HG02588 (cell line): ENCODE measurements at regions not wholly inside any gene's neighbourhood (a gene's known extent, or its start where the extent isn't known, plus 50 kb on each side); places are given as distances from the start of the nearest gene placed in this dataset.

Experiments used
- ATAC-seq: cut with Tn5 transposase; IDR thresholded peaks from one replicate; pipeline ENCODE4 v1.9.1; 2021; ENCODE audit warnings: mild to moderate bottlenecking, moderate library complexity; ENCODE audit not compliant: unreplicated experiment

GRCh38 chrX:113539599-113540356, 699.1 kb upstream of the AMOT start:
- ATAC-seq, result no peak

GRCh38 chrX:113529426-113530013, 688.9 kb upstream of the AMOT start:
- no peak for ATAC-seq

GRCh38 chrX:113522814-113523213, 682.2 kb upstream of the AMOT start:
- peak; percentile 100 for ATAC-seq

- ATAC-seq, result no peak
These were observed 674.3 kb upstream of the AMOT start for GRCh38 chrX:113514906-113515305.

GRCh38 chrX:113512700-113513395, 672.2 kb upstream of the AMOT start:
- no peak for ATAC-seq

- no peak for ATAC-seq
These were observed 670.0 kb upstream of the AMOT start for GRCh38 chrX:113510586-113510985.

- ATAC-seq, result no peak
These were observed 652.3 kb upstream of the AMOT start for GRCh38 chrX:113492895-113493294.

GRCh38 chrX:113473418-113473817, 632.8 kb upstream of the AMOT start:
- ATAC-seq, result peak; percentile 37

- ATAC-seq, result peak; percentile 58
These were observed 632.4 kb upstream of the AMOT start for GRCh38 chrX:113473015-113473414.

- ATAC-seq, result no peak
These were observed 629.5 kb upstream of the AMOT start for GRCh38 chrX:113470166-113470565.

- no peak for ATAC-seq
These were observed 617.1 kb upstream of the AMOT start for GRCh38 chrX:113457719-113458118.

GRCh38 chrX:113455582-113455981, 615.0 kb upstream of the AMOT start:
- ATAC-seq, result no peak

- no peak for ATAC-seq
These were observed 588.4 kb upstream of the AMOT start for GRCh38 chrX:113429011-113429410.

- no peak for ATAC-seq
These were observed 581.7 kb upstream of the AMOT start for GRCh38 chrX:113422323-113422722.

- no peak for ATAC-seq
These were observed 580.8 kb upstream of the AMOT start for GRCh38 chrX:113421432-113421831.

- no peak for ATAC-seq
These were observed 571.5 kb upstream of the AMOT start for GRCh38 chrX:113412106-113412505.

- ATAC-seq, result no peak
These were observed 568.2 kb upstream of the AMOT start for GRCh38 chrX:113408843-113409242.

- ATAC-seq, result no peak
These were observed 559.6 kb upstream of the AMOT start for GRCh38 chrX:113400193-113400704.

GRCh38 chrX:113399506-113400192, 559.0 kb upstream of the AMOT start:
- no peak for ATAC-seq

- no peak for ATAC-seq
These were observed 551.7 kb upstream of the AMOT start for GRCh38 chrX:113392355-113392754.

GRCh38 chrX:113391875-113392274, 551.2 kb upstream of the AMOT start:
- ATAC-seq, result no peak
